ENCODE measurements at regions not wholly inside any gene's neighbourhood (a gene's known extent, or its start where the extent isn't known, plus 50 kb on each side); places are given as distances from the start of the nearest gene placed in this dataset.

DNA sequence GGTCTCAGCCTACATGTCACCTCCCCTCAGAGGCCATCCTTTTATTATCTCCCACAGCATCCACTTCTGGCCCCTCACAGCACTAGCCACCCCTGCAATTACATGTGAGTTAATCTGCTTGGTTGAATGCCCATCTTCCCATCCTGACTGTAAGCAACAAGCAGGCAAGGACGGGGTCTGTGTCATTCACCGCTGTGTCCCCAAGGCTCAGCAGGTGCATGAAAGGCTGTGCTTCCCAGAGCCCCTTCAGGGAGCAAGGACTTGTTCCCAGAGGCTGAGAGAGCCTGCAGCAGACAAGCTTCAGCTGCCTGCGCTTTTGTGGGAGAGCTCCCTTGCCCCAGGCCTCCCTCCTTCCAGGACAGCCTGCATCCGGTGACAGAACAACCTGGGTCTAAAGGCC, 172.7 kb upstream of the GSC start:
- H3K27me3 ChIP-seq = no peaks in the 10 kb centered on the region
- WGBS, 4 donors = 80 to 88% (median 85%) methylated on average over 4 of the region's 4 CpGs
- H3K27ac ChIP-seq = no peak overlapping the region
- ATAC-seq = no peak
- intact Hi-C loops (cut with DNase I) = no loop called here
- H3K9me3 ChIP-seq = peaks cover 0 to 4% (median 0%) of the 10 kb centered on the region in 12 donors
- no peaks in the 10 kb centered on the region for H3K4me1 ChIP-seq
- no peaks in the 10 kb centered on the region for H3K36me3 ChIP-seq
- TF ChIP-seq, protein P1, sequence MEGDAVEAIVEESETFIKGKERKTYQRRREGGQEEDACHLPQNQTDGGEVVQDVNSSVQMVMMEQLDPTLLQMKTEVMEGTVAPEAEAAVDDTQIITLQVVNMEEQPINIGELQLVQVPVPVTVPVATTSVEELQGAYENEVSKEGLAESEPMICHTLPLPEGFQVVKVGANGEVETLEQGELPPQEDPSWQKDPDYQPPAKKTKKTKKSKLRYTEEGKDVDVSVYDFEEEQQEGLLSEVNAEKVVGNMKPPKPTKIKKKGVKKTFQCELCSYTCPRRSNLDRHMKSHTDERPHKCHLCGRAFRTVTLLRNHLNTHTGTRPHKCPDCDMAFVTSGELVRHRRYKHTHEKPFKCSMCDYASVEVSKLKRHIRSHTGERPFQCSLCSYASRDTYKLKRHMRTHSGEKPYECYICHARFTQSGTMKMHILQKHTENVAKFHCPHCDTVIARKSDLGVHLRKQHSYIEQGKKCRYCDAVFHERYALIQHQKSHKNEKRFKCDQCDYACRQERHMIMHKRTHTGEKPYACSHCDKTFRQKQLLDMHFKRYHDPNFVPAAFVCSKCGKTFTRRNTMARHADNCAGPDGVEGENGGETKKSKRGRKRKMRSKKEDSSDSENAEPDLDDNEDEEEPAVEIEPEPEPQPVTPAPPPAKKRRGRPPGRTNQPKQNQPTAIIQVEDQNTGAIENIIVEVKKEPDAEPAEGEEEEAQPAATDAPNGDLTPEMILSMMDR (IDR thresholded peaks at IDR 0.05) = no peak
- TF ChIP-seq POLR2A (IDR thresholded peaks at IDR 0.05) = no peak
- no peak for DNase-seq
- no peak overlapping the region for H3K4me3 ChIP-seq

DNA sequence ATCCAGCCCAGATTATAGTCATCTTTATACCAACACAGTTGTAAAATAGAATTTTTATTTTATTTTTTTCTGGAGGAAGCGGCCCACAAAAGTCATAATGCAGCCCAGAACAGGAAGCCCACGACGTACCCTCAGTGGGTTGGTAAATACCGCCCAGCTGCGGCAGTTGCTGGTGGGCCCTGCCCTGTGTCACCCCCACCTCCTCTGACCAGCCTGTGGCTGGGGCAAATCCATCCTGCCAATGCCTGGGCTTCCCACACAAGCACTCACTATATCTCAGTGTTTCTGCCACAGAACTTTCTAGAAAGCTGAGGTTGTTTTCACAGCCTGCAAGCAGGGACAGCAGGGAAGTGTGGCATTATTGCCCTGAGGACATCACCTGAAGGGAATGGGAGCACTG, 171.4 kb upstream of the GSC start:
- H3K36me3 ChIP-seq = no peaks in the 10 kb centered on the region
- H3K9me3 ChIP-seq = no peaks in the 10 kb centered on the region
- no peak for DNase-seq
- 86 to 94% (median 92%) methylated on average over 5 of the region's 5 CpGs for WGBS, 4 donors
- no peak overlapping the region for H3K27ac ChIP-seq
- no peak for ATAC-seq
- no peaks in the 10 kb centered on the region for H3K27me3 ChIP-seq
- intact Hi-C loops (cut with DNase I) = no loop called here
- no peak overlapping the region for H3K4me3 ChIP-seq
- peaks cover 0 to 12% (median 8%) of the 10 kb centered on the region in 12 donors for H3K4me1 ChIP-seq
- TF ChIP-seq, protein P1 (IDR thresholded peaks at IDR 0.05) = no peak
- no peak for TF ChIP-seq POLR2A (IDR thresholded peaks at IDR 0.05)

DNA sequence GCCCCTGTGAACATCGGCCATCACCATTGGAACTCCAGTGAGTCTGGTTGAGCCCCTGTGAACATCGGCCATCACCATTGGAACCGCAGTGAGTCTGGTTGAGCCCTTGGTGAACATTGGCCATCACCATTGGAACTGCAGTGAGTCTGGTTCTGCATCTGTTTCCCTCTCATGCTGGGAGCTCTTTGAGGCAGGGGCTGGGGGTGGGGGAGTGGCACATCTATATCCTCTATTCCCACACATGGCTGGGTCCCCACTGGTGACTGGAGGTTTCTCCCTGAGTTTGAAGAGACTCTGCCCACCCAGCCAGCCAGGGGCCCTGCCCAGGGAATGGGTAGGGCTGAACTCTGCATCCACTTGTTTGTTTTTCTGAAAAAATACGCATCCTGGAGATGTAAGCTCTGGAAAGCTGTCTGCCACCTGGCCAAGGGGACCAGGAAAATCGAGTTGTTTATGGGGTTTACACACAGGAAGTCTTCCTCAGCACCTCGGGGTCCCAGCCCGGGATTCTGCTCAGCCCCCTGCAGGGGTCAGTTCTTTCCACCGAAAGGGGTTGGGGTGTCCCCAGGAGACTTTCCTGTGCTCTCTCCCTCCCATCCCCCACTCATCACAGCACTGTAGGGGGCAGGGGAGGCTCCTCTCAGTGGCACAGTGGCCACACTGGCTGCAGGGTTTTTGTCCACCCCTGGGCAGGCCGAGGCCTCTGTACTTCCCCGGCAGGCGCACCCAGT, 170.5 kb upstream of the GSC start:
- intact Hi-C loops (cut with DNase I) = no loop called here
- DNase-seq (no peak), ATAC-seq (no peak)
- WGBS, 4 donors = 81 to 88% (median 85%) methylated on average over 7 to 11 of the region's 11 CpGs
- no peak overlapping the region for H3K27ac ChIP-seq
- no peaks in the 10 kb centered on the region for H3K36me3 ChIP-seq
- TF ChIP-seq, protein P1 (IDR thresholded peaks at IDR 0.05) = no peak
- no peak for TF ChIP-seq POLR2A (IDR thresholded peaks at IDR 0.05)
- H3K9me3 ChIP-seq = no peaks in the 10 kb centered on the region
- no peak overlapping the region for H3K4me3 ChIP-seq
- H3K4me1 ChIP-seq = peaks cover 0 to 14% (median 8%) of the 10 kb centered on the region in 12 donors
- H3K27me3 ChIP-seq = no peaks in the 10 kb centered on the region

DNA sequence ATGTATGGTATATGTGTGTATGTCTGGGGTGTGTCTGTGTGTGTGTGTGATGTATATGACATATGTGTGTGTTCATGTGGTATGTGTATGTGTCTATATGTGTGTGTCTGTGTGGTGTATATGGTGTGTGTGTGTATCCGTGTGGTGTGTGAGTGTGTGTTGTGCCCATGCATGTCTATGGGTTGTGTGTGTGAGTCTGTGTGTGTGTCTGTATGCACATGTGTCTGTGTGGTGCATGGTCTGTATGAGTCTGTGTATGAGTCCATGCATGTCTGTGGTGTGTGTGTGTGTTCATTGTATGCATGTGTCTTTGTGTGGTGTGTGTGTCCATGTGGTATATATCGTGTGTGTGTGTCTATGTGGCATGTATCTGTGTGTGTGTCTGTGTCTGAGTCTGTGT, 168.1 kb upstream of the GSC start:
- 90 to 100% (median 94%) methylated on average over 2 of the region's 2 CpGs for WGBS, 4 donors
- H3K4me1 ChIP-seq = peaks cover 0 to 14% (median 8%) of the 10 kb centered on the region in 12 donors
- DNase-seq (no peak), ATAC-seq (no peak)
- no peak overlapping the region for H3K27ac ChIP-seq
- no peaks in the 10 kb centered on the region for H3K36me3 ChIP-seq
- intact Hi-C loops (cut with DNase I) = no loop called here
- TF ChIP-seq, protein P1 (IDR thresholded peaks at IDR 0.05) = no peak
- TF ChIP-seq POLR2A (IDR thresholded peaks at IDR 0.05) = no peak
- H3K27me3 ChIP-seq = peaks cover 0 to 4% (median 0%) of the 10 kb centered on the region in 9 donors
- no peak overlapping the region for H3K4me3 ChIP-seq
- no peaks in the 10 kb centered on the region for H3K9me3 ChIP-seq
